HUES48 (cell line): ENCODE measurements at regions not wholly inside any gene's neighbourhood (a gene's known extent, or its start where the extent isn't known, plus 50 kb on each side); places are given as distances from the start of the nearest gene placed in this dataset.

ENCODE experiments used
- H3K27ac ChIP-seq: one replicate; pipeline ENCODE4 v1.7.0; 2013; ENCODE audit warnings: low read depth, low read length, inconsistent platforms
- H3K27me3 ChIP-seq: 2 replicates; pipeline ENCODE4 v1.6.1; 2013; ENCODE audit warnings: mild to moderate bottlenecking, low read length; ENCODE audit not compliant: control insufficient read depth, insufficient read depth
- H3K36me3 ChIP-seq: 2 replicates; pipeline ENCODE4 v1.6.1; 2013; ENCODE audit warnings: low read length; ENCODE audit not compliant: control insufficient read depth, insufficient read depth
- H3K4me1 ChIP-seq: 2 replicates; pipeline ENCODE4 v1.6.1; 2013; ENCODE audit warnings: mild to moderate bottlenecking, low read length; ENCODE audit not compliant: control insufficient read depth, insufficient read depth
- H3K4me3 ChIP-seq: 2 replicates; pipeline ENCODE4 v1.5.1; 2013; ENCODE audit warnings: mild to moderate bottlenecking, low read depth, low read length
- H3K9ac ChIP-seq: 2 replicates; pipeline ENCODE4 v1.6.1; 2013; ENCODE audit warnings: mild to moderate bottlenecking, low read depth, low read length, moderate library complexity
- H3K9me3 ChIP-seq: 2 replicates; pipeline ENCODE4 v1.6.1; 2013; ENCODE audit warnings: low read length; ENCODE audit not compliant: control insufficient read depth, insufficient read depth

DNA sequence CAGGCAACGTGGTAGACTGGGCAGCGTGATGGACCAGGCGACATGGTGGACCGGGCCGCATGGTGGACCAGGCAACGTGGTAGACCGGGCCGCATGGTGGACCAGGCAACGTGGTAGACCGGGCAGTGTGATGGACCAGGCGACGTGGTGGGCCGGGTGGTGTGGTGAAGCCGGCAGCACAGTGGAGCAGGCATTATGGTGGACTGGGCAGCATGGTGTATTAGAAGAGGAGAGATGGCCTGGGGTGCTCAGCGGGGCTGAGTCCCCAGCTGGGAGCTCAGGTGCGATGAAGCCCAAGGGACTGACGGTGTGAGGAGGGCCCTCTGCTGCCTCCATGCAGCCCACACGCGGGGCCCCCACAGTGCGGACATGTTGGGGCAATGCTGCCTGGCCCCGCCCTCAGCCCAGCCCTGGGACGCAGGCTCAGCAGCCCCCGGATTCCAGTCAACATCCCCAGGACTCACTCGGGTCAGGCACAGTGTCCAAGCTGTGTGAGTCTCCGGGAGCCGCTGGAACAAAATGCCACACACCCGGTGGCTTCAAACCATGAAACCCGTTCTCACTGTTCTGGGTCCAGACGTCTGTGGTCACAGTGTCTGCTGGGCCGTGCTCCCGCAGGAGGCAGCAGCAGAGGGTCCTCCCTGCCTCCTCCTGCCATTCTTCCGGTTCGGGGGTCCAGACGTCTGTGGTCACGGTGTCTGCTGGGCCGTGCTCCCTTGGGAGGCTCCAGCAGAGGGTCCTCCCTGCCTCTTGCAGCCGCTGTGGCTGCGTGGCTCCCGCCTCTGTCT is 1084.9 kb downstream of the BRD1 start:
- H3K9me3 ChIP-seq, result no peaks in the 10 kb centered on the region
- H3K27ac ChIP-seq, result no peak overlapping the region

DNA sequence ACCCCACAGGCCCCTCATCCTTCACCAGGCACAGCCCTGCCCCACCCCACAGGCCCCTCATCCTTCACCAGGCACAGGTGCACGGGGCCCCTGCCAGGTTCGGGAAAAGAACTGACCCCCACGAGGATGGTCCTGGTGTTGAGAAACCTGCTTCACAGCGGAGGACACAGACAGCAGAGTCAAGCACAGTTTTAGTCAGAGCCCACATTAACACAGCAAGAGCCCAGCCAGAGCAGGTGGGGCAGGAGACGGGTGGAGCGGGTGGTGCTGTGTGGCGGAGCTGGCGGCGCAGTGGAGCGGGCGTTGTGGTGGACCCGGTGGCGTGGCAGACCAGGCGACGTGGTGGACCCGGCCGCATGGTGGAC is 1085.5 kb downstream of the BRD1 start:
- Histone ChIP-seq H3K27me3 (no peaks in the 10 kb centered on the region), H3K27ac (no peak overlapping the region), H3K4me1 (no peaks in the 10 kb centered on the region), H3K9me3 (no peaks in the 10 kb centered on the region), H3K4me3 (no peak overlapping the region), H3K36me3 (no peaks in the 10 kb centered on the region), H3K9ac (no peak overlapping the region)

More for the DNA sequence above, 1084.9 kb downstream of the BRD1 start:
- Histone ChIP-seq H3K4me3 (no peak overlapping the region), H3K36me3 (no peaks in the 10 kb centered on the region), H3K27me3 (no peaks in the 10 kb centered on the region), H3K4me1 (no peaks in the 10 kb centered on the region), H3K9ac (no peak overlapping the region)

DNA sequence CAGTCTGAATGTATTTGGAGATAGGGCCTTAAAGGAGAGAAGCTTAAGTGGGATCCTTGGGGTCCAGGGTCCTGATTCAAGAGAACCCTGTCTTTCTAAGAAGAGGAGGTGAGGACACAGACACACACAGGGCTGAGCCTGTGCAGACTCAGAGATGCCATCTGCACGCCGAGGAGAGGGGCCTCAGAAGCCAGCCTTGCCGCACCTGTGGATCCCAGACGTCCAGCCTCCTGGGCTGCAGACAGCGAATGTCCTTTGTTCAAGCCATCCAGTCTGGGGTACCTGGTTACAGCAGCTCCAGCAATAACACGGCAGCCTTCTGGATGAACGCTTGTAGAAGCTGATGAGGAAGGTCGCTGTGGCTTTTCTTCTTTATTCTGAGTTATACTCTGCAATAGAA is 1086.1 kb downstream of the BRD1 start:
- H3K36me3 ChIP-seq, result no peaks in the 10 kb centered on the region
- no peak overlapping the region for H3K27ac ChIP-seq
- H3K9me3 ChIP-seq, result no peaks in the 10 kb centered on the region
- H3K27me3 ChIP-seq, result no peaks in the 10 kb centered on the region
- H3K9ac ChIP-seq, result no peak overlapping the region
- H3K4me3 ChIP-seq, result no peak overlapping the region
- H3K4me1 ChIP-seq, result no peaks in the 10 kb centered on the region

DNA sequence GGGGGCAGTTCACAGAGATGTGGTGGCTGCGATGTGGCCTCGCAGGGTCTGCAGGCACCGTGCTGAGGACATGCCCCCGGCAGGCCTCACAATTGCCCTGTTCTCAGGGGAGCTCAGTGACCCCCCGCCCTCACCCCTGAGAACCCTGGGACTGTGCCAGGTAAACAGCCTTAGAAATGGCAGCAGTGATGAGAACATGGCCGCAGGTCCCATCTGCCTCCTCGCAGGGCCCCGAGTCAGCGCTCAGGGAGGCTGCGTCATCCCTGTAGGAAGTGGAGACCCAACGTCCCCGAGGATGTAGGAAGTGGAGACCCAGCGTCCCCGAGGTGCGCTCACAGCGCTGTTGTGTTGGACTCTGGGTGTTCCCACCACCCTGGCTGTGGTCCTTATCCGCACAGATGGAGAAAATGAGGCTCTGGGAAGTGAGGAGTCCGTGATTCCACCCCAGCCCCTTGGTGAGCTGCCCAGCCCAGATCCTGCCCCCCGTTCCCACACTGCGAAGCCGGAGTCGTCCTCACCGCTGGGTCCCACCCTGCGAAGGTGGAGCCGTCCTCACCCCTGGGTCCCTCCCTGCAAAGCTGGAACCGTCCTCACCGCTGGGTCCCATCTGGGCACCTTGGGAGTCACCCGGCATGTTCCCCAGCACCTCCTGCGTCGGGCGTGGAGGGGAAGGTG is 1086.8 kb downstream of the BRD1 start:
- no peaks in the 10 kb centered on the region for H3K4me1 ChIP-seq
- H3K4me3 ChIP-seq, result no peak overlapping the region
- H3K27ac ChIP-seq, result no peak overlapping the region
- no peaks in the 10 kb centered on the region for H3K9me3 ChIP-seq
- H3K27me3 ChIP-seq, result no peaks in the 10 kb centered on the region
- no peaks in the 10 kb centered on the region for H3K36me3 ChIP-seq
- no peak overlapping the region for H3K9ac ChIP-seq

DNA sequence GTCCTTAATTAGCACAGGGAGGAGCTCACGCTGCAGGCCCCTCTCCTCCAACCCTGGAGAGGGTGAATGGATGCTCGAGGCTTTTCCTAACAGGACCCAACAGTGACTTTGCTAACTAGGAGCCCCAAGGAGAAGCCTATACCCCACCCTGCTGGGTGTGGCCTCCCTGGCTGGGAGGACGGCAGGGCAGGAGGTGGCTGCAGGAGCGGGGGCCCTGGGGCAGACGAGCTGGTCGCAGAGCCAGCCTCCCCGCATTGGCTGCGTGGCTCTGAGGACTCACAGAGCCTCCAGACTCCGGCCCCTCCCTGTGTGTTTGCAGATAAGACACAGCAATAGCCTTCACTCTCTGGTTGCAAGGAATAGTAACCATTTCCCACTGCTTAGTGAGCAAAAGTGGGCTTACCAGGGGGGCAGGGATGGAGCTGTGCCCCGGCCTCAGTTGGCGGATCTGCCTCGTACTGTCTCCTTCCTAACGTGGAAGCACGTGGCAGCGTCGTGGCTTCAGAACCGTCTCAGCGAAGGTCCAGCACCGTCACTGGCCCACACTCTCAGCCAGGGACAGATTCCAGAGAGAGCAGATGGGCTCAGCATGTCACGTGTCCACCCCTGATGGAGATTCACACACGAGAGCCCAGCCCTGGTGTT is 1087.5 kb downstream of the BRD1 start:
- Histone ChIP-seq H3K4me3 (no peak overlapping the region), H3K9ac (no peak overlapping the region), H3K27me3 (no peaks in the 10 kb centered on the region), H3K4me1 (no peaks in the 10 kb centered on the region), H3K9me3 (no peaks in the 10 kb centered on the region), H3K36me3 (no peaks in the 10 kb centered on the region), H3K27ac (no peak overlapping the region)

DNA sequence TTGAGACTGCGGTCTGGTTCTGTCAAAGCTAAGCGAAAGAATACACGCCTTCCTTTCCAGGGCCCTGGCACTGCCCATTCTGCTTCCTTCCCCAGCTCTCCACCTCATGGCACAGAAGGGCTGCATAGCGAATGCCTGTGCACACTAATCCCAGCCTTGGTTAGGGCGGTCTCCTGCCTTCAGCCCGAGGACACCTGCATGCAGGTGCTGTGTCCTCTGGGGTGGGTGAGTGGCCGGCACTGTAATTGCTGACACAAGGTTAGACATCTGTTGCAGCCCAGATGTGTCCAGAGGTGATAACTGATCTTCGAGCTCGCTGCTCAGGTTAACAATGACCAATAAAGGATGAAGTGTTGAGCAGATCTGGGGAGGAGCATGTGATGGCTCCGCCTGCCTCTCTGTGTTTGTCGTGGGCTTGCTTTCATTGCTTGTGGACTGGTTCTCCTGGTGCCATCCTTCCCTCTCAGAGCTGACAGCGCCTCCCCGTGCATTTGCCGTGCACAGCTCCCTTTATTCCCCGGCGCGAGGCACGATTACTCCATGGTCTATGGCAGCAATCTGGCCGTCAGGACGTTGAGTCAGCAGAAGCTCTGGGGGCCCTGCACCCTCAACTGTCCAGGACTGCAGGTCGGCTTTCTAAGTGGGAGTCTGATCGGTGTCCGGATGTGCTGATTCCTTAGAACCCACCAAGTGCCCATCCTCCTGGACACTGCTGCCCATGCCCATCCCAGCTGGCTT is 1088.2 kb downstream of the BRD1 start:
- H3K9me3 ChIP-seq, result no peaks in the 10 kb centered on the region
- no peaks in the 10 kb centered on the region for H3K4me1 ChIP-seq
- H3K36me3 ChIP-seq, result no peaks in the 10 kb centered on the region
- H3K27ac ChIP-seq, result no peak overlapping the region
- no peak overlapping the region for H3K9ac ChIP-seq
- H3K27me3 ChIP-seq, result no peaks in the 10 kb centered on the region
- H3K4me3 ChIP-seq, result no peak overlapping the region

DNA sequence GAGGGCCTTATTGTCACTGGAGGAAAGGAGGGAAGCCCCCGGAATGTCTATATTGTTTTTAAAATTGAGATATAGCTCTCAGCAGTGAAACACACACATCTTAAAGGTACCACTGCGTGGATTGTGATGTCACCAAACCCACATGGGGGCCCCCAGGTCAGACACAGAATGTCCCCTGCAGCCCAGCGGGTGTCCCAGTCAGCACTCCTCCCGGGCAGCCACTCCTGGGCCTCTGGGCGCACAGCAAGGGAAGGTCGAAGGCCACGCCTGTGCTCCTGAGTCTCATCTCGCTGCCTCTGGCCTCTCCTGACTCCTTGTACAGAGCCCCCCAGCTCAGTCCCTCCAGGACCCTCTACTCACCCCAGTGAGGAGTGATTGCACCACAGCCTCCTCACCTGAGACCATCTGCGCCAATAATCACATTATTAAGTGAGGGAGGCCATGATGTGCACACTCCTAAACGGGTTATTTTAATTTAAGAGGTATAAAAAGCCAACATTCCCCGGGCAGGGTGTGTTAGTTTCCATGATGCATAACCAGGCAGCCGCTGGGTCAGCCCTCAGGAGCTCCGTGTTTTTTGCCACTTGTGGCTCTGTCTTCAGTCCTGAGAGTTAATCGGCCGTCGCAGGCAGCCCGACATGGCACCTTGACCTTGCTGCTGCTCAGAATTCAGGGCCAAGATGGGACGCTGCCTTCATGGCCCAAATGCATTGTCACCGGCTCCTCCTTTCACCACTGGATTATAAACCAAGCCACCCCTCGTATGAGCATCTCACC is 1089.3 kb downstream of the BRD1 start:
- Histone ChIP-seq H3K27me3 (no peaks in the 10 kb centered on the region), H3K4me1 (no peaks in the 10 kb centered on the region), H3K9me3 (no peaks in the 10 kb centered on the region), H3K4me3 (no peak overlapping the region), H3K9ac (no peak overlapping the region), H3K36me3 (no peaks in the 10 kb centered on the region), H3K27ac (no peak overlapping the region)

DNA sequence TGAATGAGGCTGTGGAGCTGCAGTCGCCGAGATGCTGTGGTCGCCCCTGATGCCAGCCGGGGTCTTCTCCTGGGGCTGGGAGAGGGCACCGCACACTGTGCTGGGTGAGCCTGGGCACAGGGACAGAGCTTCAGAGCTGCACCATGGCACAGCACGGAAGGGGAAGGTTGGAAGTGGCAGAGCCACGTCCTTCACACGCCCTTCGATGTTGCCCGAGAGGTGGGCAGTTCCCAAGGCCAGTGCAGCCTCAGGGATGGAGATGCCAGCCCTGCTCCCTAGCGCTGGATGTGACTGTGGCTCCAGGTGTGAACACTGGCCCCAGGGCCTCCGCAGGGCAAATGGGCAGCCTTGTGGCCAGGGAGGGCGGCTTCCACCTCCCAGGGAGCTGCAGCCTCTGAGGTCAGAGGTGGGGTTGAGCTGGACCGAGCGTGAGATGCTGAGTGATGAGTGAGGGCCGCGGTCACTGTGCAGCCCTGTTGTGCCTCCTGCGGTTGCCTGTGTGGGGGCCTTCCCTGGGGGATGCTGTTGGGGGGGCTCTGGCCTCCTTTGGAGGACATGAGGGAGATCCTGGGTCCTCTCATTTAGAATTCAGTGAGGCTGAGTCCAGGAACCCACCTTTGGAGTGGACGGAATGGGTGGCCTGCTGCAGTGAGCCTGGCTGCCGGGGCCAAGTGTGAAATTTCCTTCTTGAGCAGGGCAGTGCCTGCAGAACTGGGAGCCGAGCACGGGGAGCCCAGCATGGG is 1090.0 kb downstream of the BRD1 start:
- H3K27me3 ChIP-seq, result no peaks in the 10 kb centered on the region
- no peak overlapping the region for H3K9ac ChIP-seq
- no peaks in the 10 kb centered on the region for H3K36me3 ChIP-seq
- H3K9me3 ChIP-seq, result no peaks in the 10 kb centered on the region
- H3K4me3 ChIP-seq, result no peak overlapping the region
- no peak overlapping the region for H3K27ac ChIP-seq
- no peaks in the 10 kb centered on the region for H3K4me1 ChIP-seq

DNA sequence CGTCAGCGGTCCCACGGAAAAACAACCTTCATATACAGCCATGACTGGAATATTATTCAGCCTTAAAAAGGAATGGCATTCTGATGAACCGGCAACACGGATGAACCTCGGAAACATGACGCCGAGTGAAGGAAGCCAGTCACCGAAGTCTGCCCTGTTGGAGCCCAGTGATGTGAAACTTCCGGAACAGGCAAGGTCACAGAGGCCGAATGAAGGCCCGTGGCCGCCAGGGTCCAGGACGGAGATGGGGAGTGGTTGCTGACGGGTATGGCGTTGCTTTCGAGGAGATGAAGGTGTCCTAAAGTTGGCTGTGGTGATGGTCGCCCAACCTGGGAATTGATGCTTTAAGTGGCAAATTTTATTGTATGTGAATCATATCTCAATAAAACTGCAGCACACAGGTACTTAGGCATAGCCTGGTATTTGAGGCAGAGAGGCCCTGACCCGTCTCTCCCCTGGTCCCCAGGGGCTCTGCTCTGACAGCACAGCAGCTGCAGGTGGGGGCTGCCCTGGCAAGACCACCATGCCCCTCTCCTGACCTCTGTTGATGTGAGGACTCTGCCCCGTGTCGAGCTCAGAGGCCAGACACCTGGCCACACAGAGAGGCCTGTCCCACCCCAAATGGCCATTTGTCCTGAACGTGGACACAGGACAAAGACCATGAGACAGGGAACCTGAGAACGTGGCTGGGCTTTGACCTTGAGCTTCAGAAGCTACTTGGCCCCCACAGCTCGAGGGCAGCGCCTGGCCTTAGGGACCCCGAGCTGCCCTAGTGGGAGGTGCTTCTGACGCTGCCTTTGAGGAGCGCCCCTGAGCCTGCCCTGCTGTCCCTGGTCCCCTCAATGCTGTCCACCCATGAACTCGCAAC is 1090.8 kb downstream of the BRD1 start:
- no peak overlapping the region for H3K27ac ChIP-seq
- H3K36me3 ChIP-seq, result no peaks in the 10 kb centered on the region
- no peaks in the 10 kb centered on the region for H3K27me3 ChIP-seq
- H3K9me3 ChIP-seq, result no peaks in the 10 kb centered on the region
- no peak overlapping the region for H3K9ac ChIP-seq
- H3K4me1 ChIP-seq, result no peaks in the 10 kb centered on the region
- H3K4me3 ChIP-seq, result no peak overlapping the region
